GM12892 (cell line): ENCODE measurements at regions not wholly inside any gene's neighbourhood (a gene's known extent, or its start where the extent isn't known, plus 50 kb on each side); places are given as distances from the start of the nearest gene placed in this dataset.

Experiments
- POLR2A ChIP-seq: IDR thresholded peaks from 2 replicates; pipeline ENCODE4 v1.6.1; 2011; ENCODE audit warnings: low read depth, low read length, control low read depth
- POLR2AphosphoS5 ChIP-seq: IDR thresholded peaks from 2 replicates; pipeline ENCODE4 v1.6.1; 2011; ENCODE audit warnings: low read depth, low read length, control low read depth
- TAF1 ChIP-seq: IDR thresholded peaks from 2 replicates; pipeline ENCODE4 v1.6.1; 2011; ENCODE audit warnings: low read depth, mild to moderate bottlenecking, control low read depth, low read length, borderline replicate concordance

DNA sequence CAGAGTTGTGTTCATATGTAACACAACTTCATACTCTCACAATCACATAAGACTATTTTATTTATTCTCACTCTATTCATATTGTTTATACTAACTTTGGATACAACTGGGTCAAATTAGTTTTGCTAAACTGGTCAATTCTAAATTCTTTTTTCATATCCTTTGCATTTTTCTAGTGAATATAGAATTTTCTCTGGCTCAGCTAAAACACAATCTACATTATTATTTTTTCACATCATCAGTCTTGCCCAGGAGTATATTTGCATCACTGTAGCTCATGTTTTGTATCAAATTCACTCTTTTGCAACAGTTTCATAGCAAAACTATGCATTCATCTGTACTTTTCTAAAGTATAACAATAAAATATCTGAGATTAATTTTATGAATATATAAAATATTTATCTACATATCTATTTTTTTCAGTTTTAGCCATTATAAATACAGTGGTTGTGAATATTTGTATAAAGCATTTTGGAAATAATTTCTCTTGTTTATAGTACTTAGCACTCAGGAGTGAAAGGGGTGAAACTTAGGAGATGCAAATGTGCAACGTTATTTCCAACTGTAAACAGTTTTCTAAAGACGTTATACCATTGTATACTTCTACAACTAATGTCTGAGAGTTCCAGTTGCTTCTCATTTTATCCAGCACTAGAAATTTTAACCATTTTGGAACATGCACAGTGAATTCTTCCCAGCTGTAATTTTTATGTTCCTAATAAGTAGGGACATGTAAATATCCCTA lies 854.6 kb downstream of the CBLN2 start:
- no peak for TF ChIP-seq TAF1
- no peak for TF ChIP-seq POLR2A
- TF ChIP-seq POLR2AphosphoS5 = no peak
